Brain microvascular endothelial cell (primary cell): ENCODE measurements at regions not wholly inside any gene's neighbourhood (a gene's known extent, or its start where the extent isn't known, plus 50 kb on each side); places are given as distances from the start of the nearest gene placed in this dataset.
"Not testable (repeated sequence)": the region's sequence is repeated elsewhere in the genome, so short reads cannot be mapped to it uniquely, and the experiment has no call there.

Experiments used
- DNase-seq: peaks from one replicate; pipeline ENCODE4 v3.0.0-alpha.2; 2020
- H3K27ac ChIP-seq: fragments of 250-450 bp; sonication (Bioruptor Pico); 2 replicates; pipeline ENCODE4 v1.5.1; 2020; ENCODE audit warnings: mild to moderate bottlenecking, moderate library complexity
- H3K27me3 ChIP-seq: fragments of 250-450 bp; sonication (Bioruptor Pico); replicated peaks from 2 replicates; pipeline ENCODE4 v1.5.1; 2020; ENCODE audit warnings: mild to moderate bottlenecking
- H3K36me3 ChIP-seq: fragments of 250-450 bp; sonication (Bioruptor Pico); replicated peaks from 2 replicates; pipeline ENCODE4 v1.5.1; 2020; ENCODE audit warnings: mild to moderate bottlenecking
- H3K4me3 ChIP-seq: 2 replicates; pipeline ENCODE4 v1.5.1; 2011; ENCODE audit warnings: low read depth, mild to moderate bottlenecking, control low read depth, low read length, moderate library complexity
- in situ Hi-C: cut with HindIII; loops from 2 replicates; pipeline ENCODE4 v1.10.0; 2017; ENCODE audit warnings: low sequenced_read_pairs, low pct_ligation_motif_present
- TF ChIP-seq, protein P1 (sequence below): IDR thresholded peaks from 2 replicates; pipeline ENCODE4 v1.5.1; 2011; ENCODE audit warnings: low read depth, mild to moderate bottlenecking, moderate library complexity, low read length, control low read depth, inconsistent platforms; ENCODE audit errors: missing control alignments

DNA sequence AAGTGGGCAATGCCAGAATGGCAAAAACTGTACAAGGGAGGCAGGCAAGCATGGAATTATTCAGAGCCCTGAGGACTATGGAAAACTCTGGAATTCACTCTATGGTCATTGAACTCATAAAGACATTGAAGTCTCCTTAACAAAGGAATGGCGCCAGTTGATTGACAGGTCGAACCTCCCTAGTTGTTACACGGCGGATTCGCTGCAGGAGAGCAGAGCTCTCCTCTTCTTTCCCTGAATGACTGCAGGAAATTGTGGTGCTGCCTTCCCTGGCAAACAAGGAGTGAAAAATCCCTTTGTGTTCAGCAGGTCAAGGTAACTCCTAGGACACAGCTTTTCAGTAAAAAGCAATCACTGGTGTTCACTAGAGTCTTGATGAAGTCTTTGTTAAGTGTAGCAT, 732.8 kb upstream of the FRG1 start:
- DNase-seq: no peak
- in situ Hi-C loops: no loop called here
- Histone ChIP-seq H3K27me3 (no peaks in the 10 kb centered on the region), H3K36me3 (no peaks in the 10 kb centered on the region), H3K4me3 (no peak overlapping the region), H3K27ac (no peak overlapping the region)
- TF ChIP-seq, protein P1, sequence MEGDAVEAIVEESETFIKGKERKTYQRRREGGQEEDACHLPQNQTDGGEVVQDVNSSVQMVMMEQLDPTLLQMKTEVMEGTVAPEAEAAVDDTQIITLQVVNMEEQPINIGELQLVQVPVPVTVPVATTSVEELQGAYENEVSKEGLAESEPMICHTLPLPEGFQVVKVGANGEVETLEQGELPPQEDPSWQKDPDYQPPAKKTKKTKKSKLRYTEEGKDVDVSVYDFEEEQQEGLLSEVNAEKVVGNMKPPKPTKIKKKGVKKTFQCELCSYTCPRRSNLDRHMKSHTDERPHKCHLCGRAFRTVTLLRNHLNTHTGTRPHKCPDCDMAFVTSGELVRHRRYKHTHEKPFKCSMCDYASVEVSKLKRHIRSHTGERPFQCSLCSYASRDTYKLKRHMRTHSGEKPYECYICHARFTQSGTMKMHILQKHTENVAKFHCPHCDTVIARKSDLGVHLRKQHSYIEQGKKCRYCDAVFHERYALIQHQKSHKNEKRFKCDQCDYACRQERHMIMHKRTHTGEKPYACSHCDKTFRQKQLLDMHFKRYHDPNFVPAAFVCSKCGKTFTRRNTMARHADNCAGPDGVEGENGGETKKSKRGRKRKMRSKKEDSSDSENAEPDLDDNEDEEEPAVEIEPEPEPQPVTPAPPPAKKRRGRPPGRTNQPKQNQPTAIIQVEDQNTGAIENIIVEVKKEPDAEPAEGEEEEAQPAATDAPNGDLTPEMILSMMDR: no peak

DNA sequence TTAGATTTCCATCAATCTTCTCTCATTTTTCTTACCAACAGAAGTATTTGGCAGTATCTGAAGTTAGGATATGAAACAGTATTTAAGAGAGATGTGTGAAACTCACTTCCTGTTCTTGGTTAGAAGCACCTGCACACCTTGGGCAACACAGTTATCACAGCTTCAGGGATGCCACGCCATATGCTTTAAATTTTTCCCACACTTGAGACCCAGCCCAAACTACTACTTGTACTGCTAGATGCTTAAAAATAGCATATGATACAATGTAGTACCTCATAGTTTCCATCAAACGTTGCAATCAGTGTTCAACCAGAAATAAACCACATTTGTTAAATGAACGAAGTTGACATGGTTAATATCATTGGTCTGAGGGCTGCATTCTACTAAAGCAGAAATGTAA, 725.1 kb upstream of the FRG1 start:
- Histone ChIP-seq H3K27me3 (no peaks in the 10 kb centered on the region), H3K36me3 (no peaks in the 10 kb centered on the region), H3K4me3 (no peak overlapping the region), H3K27ac (no peak overlapping the region)
- in situ Hi-C loops: no loop called here
- no peak for DNase-seq
- TF ChIP-seq, protein P1: no peak

GRCh38 chr4:189221691-189222090, 719.0 kb upstream of the FRG1 start:
- no peak for DNase-seq
- Histone ChIP-seq H3K36me3 (no peaks in the 10 kb centered on the region), H3K27ac (no peak overlapping the region), H3K27me3 (no peaks in the 10 kb centered on the region), H3K4me3 (no peak overlapping the region)
- TF ChIP-seq, protein P1: no peak
- in situ Hi-C loops: no loop called here

- Histone ChIP-seq H3K27ac (no peak overlapping the region), H3K36me3 (no peaks in the 10 kb centered on the region), H3K27me3 (no peaks in the 10 kb centered on the region), H3K4me3 (no peak overlapping the region)
- TF ChIP-seq, protein P1: no peak
- DNase-seq: no peak
- in situ Hi-C loops: no loop called here
These were observed 711.9 kb upstream of the FRG1 start for GRCh38 chr4:189228726-189229125.

GRCh38 chr4:189232274-189232673, 708.4 kb upstream of the FRG1 start:
- no peak overlapping the region for H3K27ac ChIP-seq
- in situ Hi-C loops: no loop called here
- no peaks in the 10 kb centered on the region for H3K36me3 ChIP-seq
- H3K4me3 ChIP-seq: no peak overlapping the region
- no peak for DNase-seq
- TF ChIP-seq, protein P1: no peak
- no peaks in the 10 kb centered on the region for H3K27me3 ChIP-seq

DNA sequence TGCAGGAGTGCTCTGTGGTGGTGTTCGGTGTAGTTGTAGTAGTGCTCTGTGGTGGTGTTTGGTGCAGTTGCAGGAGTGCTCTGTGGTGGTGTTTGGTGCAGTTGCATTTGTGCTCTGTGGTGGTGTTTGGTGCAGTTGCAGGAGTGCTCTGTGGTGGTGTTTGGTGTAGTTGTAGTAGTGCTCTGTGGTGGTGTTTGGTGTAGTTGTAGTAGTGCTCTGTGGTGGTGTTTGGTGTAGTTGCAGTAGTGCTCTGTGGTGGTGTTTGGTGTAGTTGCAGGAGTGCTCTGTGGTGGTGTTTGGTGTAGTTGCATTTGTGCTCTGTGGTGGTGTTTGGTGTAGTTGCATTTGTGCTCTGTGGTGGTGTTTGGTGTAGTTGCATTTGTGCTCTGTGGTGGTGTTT, 706.9 kb upstream of the FRG1 start:
- in situ Hi-C loops, H3K36me3 ChIP-seq, DNase-seq, H3K4me3 ChIP-seq, H3K27ac ChIP-seq, H3K27me3 ChIP-seq: not testable (repeated sequence)

GRCh38 chr4:189234948-189235347, 705.7 kb upstream of the FRG1 start:
- in situ Hi-C loops, DNase-seq, H3K36me3 ChIP-seq, H3K27me3 ChIP-seq, H3K4me3 ChIP-seq, H3K27ac ChIP-seq: not testable (repeated sequence)
